Stimulated activated CD8-positive, alpha-beta memory T cell treated with anti-CD3 and anti-CD28 coated beads, Interleukin-7, amount 100 ng/mL, for 4 hours (primary cell): ENCODE measurements at regions not wholly inside any gene's neighbourhood (a gene's known extent, or its start where the extent isn't known, plus 50 kb on each side); places are given as distances from the start of the nearest gene placed in this dataset.
"Not testable (repeated sequence)": the region's sequence is repeated elsewhere in the genome, so short reads cannot be mapped to it uniquely, and the experiment has no call there.

Experiments used
- DNase-seq, 2 donors: peaks; one replicate each; pipeline ENCODE4 v3.0.0-alpha.2; 2020; ENCODE audit warnings: low read depth in 2 of 2

DNA sequence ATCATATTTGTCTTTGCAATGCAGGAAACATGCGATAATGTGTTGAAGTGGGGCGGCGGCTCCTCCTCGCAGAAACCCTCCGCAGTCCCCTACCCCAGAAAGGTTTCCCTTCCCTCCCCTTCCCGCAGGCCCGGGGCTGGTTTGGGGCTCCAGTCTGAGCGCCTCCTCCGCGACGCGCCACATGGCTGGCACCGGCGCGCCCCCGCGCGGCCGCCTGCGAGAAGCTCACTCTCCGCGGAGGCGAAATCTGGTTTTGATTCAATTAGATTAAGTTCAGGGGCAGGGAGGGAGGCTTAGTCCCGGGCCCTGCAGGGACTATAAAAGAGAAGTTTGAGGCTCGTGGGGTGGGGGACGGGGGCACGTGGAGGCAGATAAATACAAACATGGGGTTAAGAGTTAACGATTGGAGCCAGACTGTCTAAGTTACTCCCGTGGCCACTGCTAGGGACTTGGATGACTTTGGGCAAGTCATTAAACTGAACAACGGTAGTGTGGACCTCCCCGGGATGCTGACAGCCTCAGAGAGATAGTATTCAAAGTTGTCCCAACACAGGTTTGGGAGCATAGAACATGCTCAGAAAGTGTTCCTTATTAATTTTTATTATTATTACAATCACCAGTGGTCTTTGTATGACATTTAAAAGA, 69.4 kb downstream of the MSX2 start:
- peak in 1 of 2 donors; percentile 1 for DNase-seq

DNA sequence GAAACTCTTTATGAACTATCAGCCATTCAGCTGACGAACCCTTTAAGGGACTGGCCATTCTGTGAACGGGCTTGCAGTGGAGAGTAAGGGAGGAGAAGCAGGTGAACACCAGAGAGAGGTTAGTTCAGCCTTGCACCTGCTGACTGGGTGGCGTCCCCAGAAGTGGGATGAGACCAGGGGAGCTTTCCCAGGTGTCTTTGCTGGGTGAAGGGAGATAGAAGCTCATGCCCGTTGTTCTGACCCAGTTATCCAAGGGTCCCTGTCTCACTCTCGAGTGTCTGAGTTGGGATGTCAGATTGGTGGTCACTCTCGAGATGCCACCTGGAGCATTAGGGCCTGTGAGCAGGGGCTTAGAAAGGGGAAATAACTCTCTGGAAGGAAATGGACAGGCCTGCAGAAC, 68.7 kb downstream of the MSX2 start:
- no peak for DNase-seq

DNA sequence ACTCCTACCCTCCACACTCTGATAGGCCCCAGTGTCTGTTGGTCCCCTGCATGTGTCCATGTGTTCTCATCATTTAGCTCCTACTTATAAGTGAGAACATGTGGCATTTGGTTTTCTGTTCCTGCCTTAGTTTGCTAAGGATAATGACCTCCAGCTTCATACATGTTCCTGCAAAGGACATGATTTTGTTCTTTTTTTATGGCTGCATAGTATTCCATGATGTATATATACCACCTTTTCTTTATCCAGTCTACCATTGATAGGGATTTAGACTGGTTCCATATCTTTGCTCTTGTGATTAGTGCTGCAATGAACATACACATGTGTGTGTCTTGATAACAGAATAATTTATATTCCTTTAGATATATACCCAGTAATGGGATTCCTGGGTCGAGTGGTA, 67.9 kb downstream of the MSX2 start:
- DNase-seq = not testable (repeated sequence)

GRCh38 chr5:174790906-174791305, 66.5 kb downstream of the MSX2 start:
- DNase-seq = no peak

- no peak for DNase-seq
These were observed 65.2 kb downstream of the MSX2 start for GRCh38 chr5:174789596-174789995.

DNA sequence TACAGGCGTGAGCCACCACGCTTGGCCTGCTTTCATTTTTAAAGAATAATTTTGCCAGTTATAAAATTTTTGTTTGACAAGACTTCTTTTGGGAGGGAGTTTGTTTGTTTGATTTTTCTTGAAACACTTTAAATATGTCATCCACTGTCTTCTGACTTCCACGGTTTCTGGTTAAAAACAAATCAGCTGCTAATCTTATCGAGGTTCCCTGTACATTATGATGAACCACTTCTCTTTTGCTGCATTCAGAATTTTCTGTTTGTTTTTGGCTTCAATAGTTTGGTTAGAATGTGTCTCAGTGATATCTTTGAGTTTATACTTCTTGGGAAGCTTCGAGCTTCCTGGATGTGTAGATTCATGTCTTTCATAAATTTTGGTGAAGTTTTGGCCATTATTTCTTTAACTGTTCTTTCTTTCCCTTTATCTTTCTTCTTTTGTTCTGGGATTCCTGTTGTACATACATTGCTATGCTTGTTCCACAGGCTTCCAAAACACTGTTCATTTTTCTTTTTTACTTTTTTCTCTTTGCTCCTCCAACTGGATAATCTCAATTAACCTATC, 60.8 kb downstream of the MSX2 start:
- DNase-seq = no peak
